ENCODE measurements at regions not wholly inside any gene's neighbourhood (a gene's known extent, or its start where the extent isn't known, plus 50 kb on each side); places are given as distances from the start of the nearest gene placed in this dataset.
"Not testable (repeated sequence)": the region's sequence is repeated elsewhere in the genome, so short reads cannot be mapped to it uniquely, and the experiment has no call there.

DNA sequence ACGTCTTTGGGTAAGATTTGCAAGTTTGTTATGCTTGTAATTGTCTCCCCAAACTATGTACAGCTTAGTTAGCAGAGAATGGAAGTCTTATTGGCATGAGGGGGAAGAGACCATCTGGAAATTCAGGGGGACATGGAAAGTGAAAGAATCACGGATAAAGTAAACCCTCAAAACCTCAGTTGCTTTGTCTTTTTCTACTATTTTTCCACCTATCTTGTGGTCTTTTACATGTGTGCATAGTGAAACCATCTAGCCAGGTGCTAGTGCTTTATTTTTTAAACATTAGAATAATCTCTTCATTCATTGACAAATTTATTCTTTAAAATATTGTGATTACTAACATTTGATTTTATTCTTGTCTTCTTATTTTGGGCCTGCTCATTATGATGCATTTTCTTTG lies 441.1 kb upstream of the RORB start:
- Mint-ChIP-seq H3K9me3 (peaks cover 7% of the 10 kb centered on the region), H3K36me3 (no peaks in the 10 kb centered on the region), H3K4me3 (no peak overlapping the region), H3K27me3 (ENCODE audit: insufficient read depth, low read depth) (peaks cover 3% of the 10 kb centered on the region), H3K27ac (no peak overlapping the region), H3K4me1 (no peaks in the 10 kb centered on the region)
- TF ChIP-seq CTCF (IDR thresholded peaks at IDR 0.05) = no peak
- no peak for TF ChIP-seq EZH2phosphoT487 (IDR thresholded peaks at IDR 0.05)
- no peak for TF ChIP-seq EZH2 (IDR thresholded peaks at IDR 0.05)
- Histone ChIP-seq H3K27ac (no peak overlapping the region), H3K4me3 (no peak overlapping the region), H3K4me2 (no peak overlapping the region), H3F3A (ENCODE audit: low read depth) (no peaks in the 10 kb centered on the region), H3K36me3 (no peaks in the 10 kb centered on the region), H3K9ac (no peak overlapping the region), H3K9me3 (ENCODE audit: low read depth) (peaks cover 5% of the 10 kb centered on the region), H3K79me2 (ENCODE audit: low read depth) (no peaks in the 10 kb centered on the region), H2AFZ (replicated peaks) (no peak overlapping the region), H3K4me1 (no peaks in the 10 kb centered on the region), H4K20me1 (ENCODE audit: low read depth) (no peaks in the 10 kb centered on the region), H3K27me3 (no peaks in the 10 kb centered on the region)
- DNase-seq (ENCODE audit: low spot score) = no peak

DNA sequence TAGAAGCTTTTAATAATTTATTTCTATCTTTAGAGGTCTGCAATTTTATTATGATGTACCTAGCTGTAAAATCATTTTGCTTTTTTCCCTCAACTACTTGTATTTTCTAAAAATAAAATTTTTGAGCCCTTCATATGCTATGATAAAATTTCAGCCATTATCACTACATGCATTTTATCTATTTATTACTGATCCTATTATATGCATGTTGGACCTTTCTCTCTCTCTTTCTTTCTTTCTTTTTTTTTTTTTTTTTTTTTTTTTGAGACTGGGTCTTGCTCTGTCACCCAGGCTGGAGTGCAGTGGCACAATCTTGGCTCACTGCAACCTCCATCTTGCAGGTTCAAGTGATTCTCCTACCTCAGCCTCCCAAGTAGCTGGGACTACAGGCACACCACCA lies 440.1 kb upstream of the RORB start:
- H3K27ac ChIP-seq; H3K79me2 ChIP-seq (ENCODE audit: low read depth); H3K9me3 ChIP-seq (ENCODE audit: low read depth); H3K9me3 Mint-ChIP-seq; H3K4me2 ChIP-seq; H3K36me3 ChIP-seq; H3K27me3 ChIP-seq; H3K4me1 Mint-ChIP-seq; H3K36me3 Mint-ChIP-seq; H2AFZ ChIP-seq (replicated peaks); H4K20me1 ChIP-seq (ENCODE audit: low read depth); H3F3A ChIP-seq (ENCODE audit: low read depth); H3K4me1 ChIP-seq; H3K27me3 Mint-ChIP-seq (ENCODE audit: insufficient read depth, low read depth); H3K9ac ChIP-seq; H3K27ac Mint-ChIP-seq; H3K4me3 Mint-ChIP-seq; H3K4me3 ChIP-seq: not testable (repeated sequence)
- DNase-seq (ENCODE audit: low spot score) = peak; percentile 26

- Histone ChIP-seq H3K36me3 (no peaks in the 10 kb centered on the region), H3K4me1 (no peaks in the 10 kb centered on the region), H4K20me1 (ENCODE audit: low read depth) (no peaks in the 10 kb centered on the region), H3K27ac (no peak overlapping the region), H3K27me3 (no peaks in the 10 kb centered on the region), H3K4me2 (no peak overlapping the region), H3K9me3 (ENCODE audit: low read depth) (no peaks in the 10 kb centered on the region), H3K4me3 (no peak overlapping the region), H3K9ac (no peak overlapping the region), H3F3A (ENCODE audit: low read depth) (no peaks in the 10 kb centered on the region), H3K79me2 (ENCODE audit: low read depth) (no peaks in the 10 kb centered on the region), H2AFZ (replicated peaks) (no peak overlapping the region)
- no peaks in the 10 kb centered on the region for H3K4me1 Mint-ChIP-seq
- no peaks in the 10 kb centered on the region for H3K36me3 Mint-ChIP-seq
- no peak overlapping the region for H3K4me3 Mint-ChIP-seq
- no peak for TF ChIP-seq EZH2 (IDR thresholded peaks at IDR 0.05)
- TF ChIP-seq EZH2phosphoT487 (IDR thresholded peaks at IDR 0.05) = no peak
- no peak for TF ChIP-seq CTCF (IDR thresholded peaks at IDR 0.05)
- no peak overlapping the region for H3K27ac Mint-ChIP-seq
- no peaks in the 10 kb centered on the region for H3K9me3 Mint-ChIP-seq
- DNase-seq (ENCODE audit: low spot score) = no peak
- H3K27me3 Mint-ChIP-seq (ENCODE audit: insufficient read depth, low read depth) = peaks cover 3% of the 10 kb centered on the region
These were observed 432.4 kb upstream of the RORB start for GRCh38 chr9:74064702-74065101.

DNA sequence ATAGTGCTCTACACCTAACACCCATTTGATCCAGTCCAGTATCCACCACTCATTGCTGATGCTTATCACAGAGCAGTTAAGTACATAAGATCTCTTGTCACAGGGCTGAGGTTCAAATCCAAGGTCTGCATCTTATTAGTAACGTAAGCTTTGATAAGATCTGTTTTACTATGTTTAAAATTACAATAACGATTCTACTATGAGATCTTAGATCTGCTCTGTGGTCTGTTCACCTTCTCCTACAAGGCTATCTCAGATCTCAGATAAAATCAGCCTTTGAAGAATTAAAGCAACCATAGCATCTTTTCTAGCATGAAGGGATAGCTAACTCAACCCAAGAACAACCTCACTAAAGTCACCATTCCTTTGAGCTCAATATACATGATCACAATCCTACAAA lies 431.0 kb upstream of the RORB start:
- Mint-ChIP-seq H3K9me3 (no peaks in the 10 kb centered on the region), H3K36me3 (no peaks in the 10 kb centered on the region), H3K27ac (no peak overlapping the region), H3K27me3 (ENCODE audit: insufficient read depth, low read depth) (peaks cover 3% of the 10 kb centered on the region), H3K4me3 (no peak overlapping the region), H3K4me1 (no peaks in the 10 kb centered on the region)
- DNase-seq (ENCODE audit: low spot score) = no peak
- H3K79me2 ChIP-seq (ENCODE audit: low read depth) = no peaks in the 10 kb centered on the region
- H3K27ac ChIP-seq = no peak overlapping the region
- H2AFZ ChIP-seq (replicated peaks) = no peak overlapping the region
- no peaks in the 10 kb centered on the region for H3K4me1 ChIP-seq
- H3K9me3 ChIP-seq (ENCODE audit: low read depth) = no peaks in the 10 kb centered on the region
- TF ChIP-seq EZH2 (IDR thresholded peaks at IDR 0.05) (no peak), EZH2phosphoT487 (IDR thresholded peaks at IDR 0.05) (no peak), CTCF (IDR thresholded peaks at IDR 0.05) (no peak)
- H3K36me3 ChIP-seq = no peaks in the 10 kb centered on the region
- H3K4me3 ChIP-seq = no peak overlapping the region
- no peak overlapping the region for H3K4me2 ChIP-seq
- no peaks in the 10 kb centered on the region for H3F3A ChIP-seq (ENCODE audit: low read depth)
- H3K27me3 ChIP-seq = no peaks in the 10 kb centered on the region
- H3K9ac ChIP-seq = no peak overlapping the region
- H4K20me1 ChIP-seq (ENCODE audit: low read depth) = no peaks in the 10 kb centered on the region
